Neuronal stem cell (in vitro differentiated cells): ENCODE measurements at regions not wholly inside any gene's neighbourhood (a gene's known extent, or its start where the extent isn't known, plus 50 kb on each side); places are given as distances from the start of the nearest gene placed in this dataset.

Experiments used
- DNase-seq: peaks from one replicate; pipeline ENCODE4 v3.0.0-alpha.2; 2013; ENCODE audit warnings: low spot score
- H2AFZ ChIP-seq: one replicate; pipeline ENCODE4 v1.6.1; 2013; ENCODE audit warnings: mild to moderate bottlenecking, low read length, inconsistent platforms
- H2AK5ac ChIP-seq: 2 replicates; pipeline ENCODE4 v1.6.1; 2013; ENCODE audit warnings: low read depth, mild to moderate bottlenecking, inconsistent platforms, low read length, moderate library complexity, mixed read lengths
- H2BK120ac ChIP-seq: 2 replicates; pipeline ENCODE4 v1.6.1; 2013; ENCODE audit warnings: low read depth, mild to moderate bottlenecking, inconsistent platforms, low read length, moderate library complexity, mixed read lengths
- H2BK12ac ChIP-seq: one replicate; pipeline ENCODE4 v1.6.1; 2013; ENCODE audit warnings: low read length, inconsistent platforms
- H2BK15ac ChIP-seq: 2 replicates; pipeline ENCODE4 v1.6.1; 2013; ENCODE audit warnings: mild to moderate bottlenecking, low read length, inconsistent platforms, mixed read lengths
- H2BK5ac ChIP-seq: one replicate; pipeline ENCODE4 v1.6.1; 2013; ENCODE audit warnings: inconsistent platforms, mild to moderate bottlenecking, low read length, moderate library complexity
- H3K14ac ChIP-seq: one replicate; pipeline ENCODE4 v1.6.1; 2013; ENCODE audit warnings: low read length, inconsistent platforms
- H3K18ac ChIP-seq: 2 replicates; pipeline ENCODE4 v1.6.1; 2013; ENCODE audit warnings: low read length, inconsistent platforms
- H3K23ac ChIP-seq: 2 replicates; pipeline ENCODE4 v1.6.1; 2013; ENCODE audit warnings: low read depth, mild to moderate bottlenecking, mixed read lengths, low read length, inconsistent platforms; ENCODE audit not compliant: poor library complexity
- H3K27ac ChIP-seq: replicated peaks from 3 replicates; pipeline ENCODE4 v1.5.1; 2013; ENCODE audit warnings: low read length, inconsistent platforms
- H3K27me3 ChIP-seq, 3 experiments: 2 replicates each; pipeline ENCODE4 v1.6.1; 2013; ENCODE audit warnings: low read length in 3 of 3, mild to moderate bottlenecking in 2 of 3, inconsistent platforms in 1 of 3, low read depth in 1 of 3, mixed read lengths in 1 of 3, moderate library complexity in 1 of 3; ENCODE audit not compliant: control insufficient read depth in 3 of 3, insufficient read depth in 3 of 3
- H3K36me3 ChIP-seq, 2 donors: replicated peaks in 1 of 2; 2 replicates each; pipeline ENCODE4 v1.6.1; 2013; ENCODE audit warnings: low read length in 2 of 2; ENCODE audit not compliant: control insufficient read depth in 2 of 2, insufficient read depth in 2 of 2
- H3K4ac ChIP-seq: 2 replicates; pipeline ENCODE4 v1.6.1; 2013; ENCODE audit warnings: inconsistent platforms, mild to moderate bottlenecking, low read length, moderate library complexity
- H3K4me1 ChIP-seq, 2 donors: 1 replicate in 1 of 2; 2 replicates in 1 of 2; pipeline ENCODE4 v1.6.1; 2013; ENCODE audit warnings: low read length in 2 of 2, low read depth in 1 of 2; ENCODE audit not compliant: control insufficient read depth in 2 of 2, insufficient read depth in 1 of 2
- H3K4me2 ChIP-seq: one replicate; pipeline ENCODE4 v1.6.1; 2013; ENCODE audit warnings: mild to moderate bottlenecking, low read length, inconsistent platforms; ENCODE audit not compliant: insufficient read depth, poor library complexity, severe bottlenecking
- H3K4me3 ChIP-seq, 2 donors: 2 replicates each; pipeline ENCODE4 v1.5.1; 2013; ENCODE audit warnings: low read length in 2 of 2, mild to moderate bottlenecking in 2 of 2, inconsistent platforms in 1 of 2, moderate library complexity in 1 of 2
- H3K79me1 ChIP-seq: one replicate; pipeline ENCODE4 v1.6.1; 2013; ENCODE audit warnings: low read depth, mild to moderate bottlenecking, inconsistent platforms, low read length, moderate library complexity
- H3K9ac ChIP-seq: one replicate; pipeline ENCODE4 v1.6.1; 2013; ENCODE audit warnings: mild to moderate bottlenecking, low read depth, low read length, inconsistent platforms; ENCODE audit not compliant: poor library complexity
- H3K9me3 ChIP-seq, 2 donors: replicated peaks in 1 of 2; 2 replicates each; pipeline versions ENCODE3 to v1.6.1; 2013; ENCODE audit warnings: low read length in 2 of 2, mild to moderate bottlenecking in 2 of 2, inconsistent platforms in 1 of 2, low read depth in 1 of 2, mixed read lengths in 1 of 2, moderate library complexity in 1 of 2; ENCODE audit not compliant: control insufficient read depth in 2 of 2, insufficient read depth in 1 of 2
- H4K8ac ChIP-seq: one replicate; pipeline ENCODE4 v1.6.1; 2013; ENCODE audit warnings: low read depth, mild to moderate bottlenecking, inconsistent platforms, low read length, moderate library complexity
- H4K91ac ChIP-seq: one replicate; pipeline ENCODE4 v1.6.1; 2013; ENCODE audit warnings: low read length, low read depth, mild to moderate bottlenecking, inconsistent platforms; ENCODE audit not compliant: poor library complexity
- WGBS, 2 donors: extraction: QIAGEN DNeasy Blood & Tissue Kit; methylation state at CpG; one replicate each; pipeline ENCODE4 v1.1.7; 2013; ENCODE audit warnings: missing lambda C conversion rate in 2 of 2, mixed read lengths in 1 of 2; ENCODE audit not compliant: insufficient read length in 2 of 2, insufficient replicate concordance in 1 of 2; ENCODE audit errors: extremely low coverage in 2 of 2; 5-methylcytosine and 5-hydroxymethylcytosine counted together

DNA sequence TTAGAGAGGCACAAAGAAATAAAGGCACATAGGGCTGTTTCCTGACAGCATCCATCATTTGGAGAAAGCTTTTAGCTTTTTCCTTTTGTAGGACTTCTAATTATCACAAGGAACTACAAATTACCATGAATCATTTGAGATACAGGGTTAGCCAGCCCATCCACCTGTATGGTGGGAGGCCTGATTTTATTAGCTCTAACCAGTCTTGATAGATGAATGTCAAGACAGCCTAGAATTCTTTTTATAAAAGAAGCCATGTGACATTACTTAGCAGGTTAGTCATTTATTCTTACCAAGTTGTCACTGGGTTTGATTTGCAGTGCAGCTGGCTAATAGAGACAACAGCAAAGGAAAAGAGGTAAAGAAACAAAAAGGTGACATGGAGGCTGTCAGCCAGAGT lies 618.1 kb downstream of the ZNF385D start:
- H3K9me3 ChIP-seq = no peaks in the 10 kb centered on the region
- H2BK12ac ChIP-seq = no peak overlapping the region
- H3K4me3 ChIP-seq = no peak overlapping the region
- H2BK15ac ChIP-seq = no peak overlapping the region
- H4K8ac ChIP-seq = no peak overlapping the region
- H3K18ac ChIP-seq = no peak overlapping the region
- no peak overlapping the region for H4K91ac ChIP-seq
- H3K23ac ChIP-seq = no peak overlapping the region
- H3K4me1 ChIP-seq = no peaks in the 10 kb centered on the region
- H3K27ac ChIP-seq = no peak overlapping the region
- no peak overlapping the region for H2BK5ac ChIP-seq
- H3K27me3 ChIP-seq = no peaks in the 10 kb centered on the region
- H3K9ac ChIP-seq = no peak overlapping the region
- no peak for DNase-seq
- H2AFZ ChIP-seq = no peak overlapping the region
- H3K4ac ChIP-seq = no peak overlapping the region
- no peaks in the 10 kb centered on the region for H3K36me3 ChIP-seq
- no peak overlapping the region for H2BK120ac ChIP-seq
- no peak overlapping the region for H3K4me2 ChIP-seq
- H2AK5ac ChIP-seq = no peak overlapping the region
- no peak overlapping the region for H3K14ac ChIP-seq
- H3K79me1 ChIP-seq = no peaks in the 10 kb centered on the region

DNA sequence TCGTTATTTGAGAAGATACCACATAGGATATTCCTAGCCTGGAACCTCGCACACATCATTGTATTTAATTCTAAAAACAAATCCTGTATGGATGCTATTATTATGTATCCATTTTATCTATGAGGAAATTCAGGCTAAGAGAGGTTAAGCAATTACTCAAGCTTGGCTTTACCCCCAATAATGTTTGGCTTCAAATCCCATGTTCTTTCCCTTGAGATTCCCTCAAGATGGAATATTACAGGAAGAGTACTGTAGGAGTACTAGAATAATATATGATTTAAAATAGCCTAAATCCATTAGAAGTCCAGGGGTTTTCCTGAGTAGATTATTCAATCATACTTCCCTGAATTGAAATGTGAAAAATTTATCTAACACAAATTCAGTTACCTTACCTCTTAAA lies 630.2 kb downstream of the ZNF385D start:
- no peak overlapping the region for H4K91ac ChIP-seq
- H2BK5ac ChIP-seq = no peak overlapping the region
- H3K18ac ChIP-seq = no peak overlapping the region
- DNase-seq = no peak
- H2AFZ ChIP-seq = no peak overlapping the region
- no peak overlapping the region for H2AK5ac ChIP-seq
- no peak overlapping the region for H3K4me2 ChIP-seq
- H3K4ac ChIP-seq = no peak overlapping the region
- H3K14ac ChIP-seq = no peak overlapping the region
- no peak overlapping the region for H2BK15ac ChIP-seq
- no peaks in the 10 kb centered on the region for H3K36me3 ChIP-seq
- H3K4me1 ChIP-seq = no peaks in the 10 kb centered on the region
- H3K27me3 ChIP-seq = no peaks in the 10 kb centered on the region
- no peak overlapping the region for H3K27ac ChIP-seq
- H3K9ac ChIP-seq = no peak overlapping the region
- H3K4me3 ChIP-seq = no peak overlapping the region
- no peak overlapping the region for H2BK12ac ChIP-seq
- H4K8ac ChIP-seq = no peak overlapping the region
- no peaks in the 10 kb centered on the region for H3K79me1 ChIP-seq
- no peak overlapping the region for H2BK120ac ChIP-seq
- no peak overlapping the region for H3K23ac ChIP-seq
- no peaks in the 10 kb centered on the region for H3K9me3 ChIP-seq
- no CpG with 5 or more reads among the region's 2 CpGs for WGBS, 2 donors

DNA sequence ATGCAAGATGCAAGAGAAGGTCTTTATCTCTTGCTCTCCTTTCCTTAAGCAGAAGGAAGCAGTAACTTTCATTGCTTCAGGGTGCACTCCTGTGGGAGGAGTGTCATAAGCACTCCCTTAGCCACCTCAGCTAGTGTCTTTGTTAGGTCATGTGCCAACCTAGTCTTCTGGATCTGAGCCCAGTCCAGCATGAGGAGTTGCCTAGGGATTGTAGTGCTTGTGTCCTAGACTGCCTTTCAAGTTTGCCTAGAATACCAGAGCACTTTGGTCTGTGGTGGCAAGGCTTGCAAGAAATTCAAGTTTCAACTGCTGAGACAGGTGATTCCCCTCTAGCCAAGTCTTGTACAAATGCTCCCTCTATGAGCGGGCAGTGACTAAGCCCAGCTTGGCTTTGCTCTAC lies 633.6 kb downstream of the ZNF385D start:
- Histone ChIP-seq H4K8ac (no peak overlapping the region), H3K18ac (no peak overlapping the region), H2AK5ac (no peak overlapping the region), H3K4me2 (no peak overlapping the region), H3K23ac (no peak overlapping the region), H3K27ac (no peak overlapping the region), H2BK120ac (no peak overlapping the region), H3K27me3 (no peaks in the 10 kb centered on the region), H3K4me1 (no peaks in the 10 kb centered on the region), H3K4ac (no peak overlapping the region), H3K9ac (no peak overlapping the region), H2BK12ac (no peak overlapping the region), H3K4me3 (no peak overlapping the region), H2BK15ac (no peak overlapping the region), H3K9me3 (no peaks in the 10 kb centered on the region), H4K91ac (no peak overlapping the region), H2AFZ (no peak overlapping the region), H2BK5ac (no peak overlapping the region), H3K36me3 (no peaks in the 10 kb centered on the region), H3K79me1 (no peaks in the 10 kb centered on the region), H3K14ac (no peak overlapping the region)
- DNase-seq = no peak
- no CpG with 5 or more reads among the region's 1 CpG for WGBS, 2 donors

DNA sequence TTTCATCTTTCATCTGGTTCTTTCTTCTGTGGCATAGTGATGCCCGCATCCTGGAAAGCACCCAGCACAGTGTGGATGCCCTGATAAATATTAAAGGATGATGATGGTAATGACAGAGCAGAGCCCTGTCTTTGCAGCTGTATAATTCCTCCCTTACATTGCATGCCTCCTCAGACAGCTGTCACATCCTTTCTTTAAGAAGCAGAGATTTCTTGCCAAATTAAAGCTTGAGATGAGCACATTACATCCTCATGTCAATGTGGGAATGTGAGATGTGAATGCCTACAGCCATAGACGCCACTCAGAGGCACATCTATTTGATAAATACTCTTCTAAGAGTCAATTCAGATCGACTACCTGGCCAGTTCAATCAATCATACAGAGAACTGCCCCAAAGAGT lies 642.0 kb downstream of the ZNF385D start:
- Histone ChIP-seq H3K4me3 (no peak overlapping the region), H3K4ac (no peak overlapping the region), H3K4me1 (no peaks in the 10 kb centered on the region), H2BK120ac (no peak overlapping the region), H3K27ac (no peak overlapping the region), H4K91ac (no peak overlapping the region), H3K14ac (no peak overlapping the region), H3K4me2 (no peak overlapping the region), H3K23ac (no peak overlapping the region), H3K18ac (no peak overlapping the region), H3K79me1 (no peaks in the 10 kb centered on the region), H2BK5ac (no peak overlapping the region), H2BK15ac (no peak overlapping the region), H3K9ac (no peak overlapping the region), H4K8ac (no peak overlapping the region), H2AFZ (no peak overlapping the region), H2AK5ac (no peak overlapping the region), H3K27me3 (no peaks in the 10 kb centered on the region), H2BK12ac (no peak overlapping the region), H3K9me3 (peaks cover 0 to 2% of the 10 kb centered on the region in 2 donors), H3K36me3 (no peaks in the 10 kb centered on the region)
- WGBS, 2 donors = no CpG with 5 or more reads among the region's 3 CpGs
- DNase-seq = no peak
